ENCODE measurements at regions not wholly inside any gene's neighbourhood (a gene's known extent, or its start where the extent isn't known, plus 50 kb on each side); places are given as distances from the start of the nearest gene placed in this dataset.
"Not testable (repeated sequence)": the region's sequence is repeated elsewhere in the genome, so short reads cannot be mapped to it uniquely, and the experiment has no call there.

GRCh38 chr7:97234494-97234893 lies 117.0 kb downstream of the SDHAF3 start:
- H3K36me3 Mint-ChIP-seq = peaks cover 0 to 45% (median 3%) of the 10 kb centered on the region in 3 donors
- H3K4me1 Mint-ChIP-seq, H3K27ac Mint-ChIP-seq, H3K4me3 Mint-ChIP-seq, ATAC-seq, POLR2A ChIA-PET, DNase-seq: not testable (repeated sequence)
- H3K27me3 Mint-ChIP-seq = peaks cover 5 to 51% (median 29%) of the 10 kb centered on the region in 5 donors
- peaks cover 12 to 64% (median 39%) of the 10 kb centered on the region in 9 donors for H3K9me3 Mint-ChIP-seq

GRCh38 chr7:97246317-97246716 lies 128.8 kb downstream of the SDHAF3 start:
- peaks cover 0 to 2% (median 0%) of the 10 kb centered on the region in 5 donors for H3K27me3 Mint-ChIP-seq
- POLR2A ChIA-PET = no interaction called here
- ATAC-seq (no peak), DNase-seq (no peak)
- H3K36me3 Mint-ChIP-seq = peaks cover 0 to 15% (median 2%) of the 10 kb centered on the region in 3 donors
- H3K4me3 Mint-ChIP-seq = no peak overlapping the region
- no peak overlapping the region for H3K27ac Mint-ChIP-seq
- H3K4me1 Mint-ChIP-seq = no peaks in the 10 kb centered on the region
- peaks cover 4 to 33% (median 16%) of the 10 kb centered on the region in 9 donors for H3K9me3 Mint-ChIP-seq

GRCh38 chr7:97258187-97258586 lies 140.7 kb downstream of the SDHAF3 start:
- H3K36me3 Mint-ChIP-seq, DNase-seq, POLR2A ChIA-PET, H3K27ac Mint-ChIP-seq, H3K4me1 Mint-ChIP-seq, H3K9me3 Mint-ChIP-seq, H3K4me3 Mint-ChIP-seq, ATAC-seq, H3K27me3 Mint-ChIP-seq: not testable (repeated sequence)

GRCh38 chr7:97269741-97270140 lies 152.2 kb downstream of the SDHAF3 start:
- H3K27me3 Mint-ChIP-seq = peaks cover 1 to 23% (median 4%) of the 10 kb centered on the region in 5 donors
- ATAC-seq (no peak), DNase-seq (no peak)
- no peaks in the 10 kb centered on the region for H3K4me1 Mint-ChIP-seq
- no peaks in the 10 kb centered on the region for H3K36me3 Mint-ChIP-seq
- H3K27ac Mint-ChIP-seq = no peak overlapping the region
- H3K9me3 Mint-ChIP-seq = peaks cover 0 to 7% (median 0%) of the 10 kb centered on the region in 9 donors
- POLR2A ChIA-PET = no interaction called here
- no peak overlapping the region for H3K4me3 Mint-ChIP-seq

- no peaks in the 10 kb centered on the region for H3K4me1 Mint-ChIP-seq
- POLR2A ChIA-PET = no interaction called here
- H3K27me3 Mint-ChIP-seq = peaks cover 1 to 23% (median 4%) of the 10 kb centered on the region in 5 donors
- DNase-seq (no peak), ATAC-seq (no peak)
- H3K4me3 Mint-ChIP-seq = no peak overlapping the region
- no peak overlapping the region for H3K27ac Mint-ChIP-seq
- peaks cover 0 to 7% (median 0%) of the 10 kb centered on the region in 9 donors for H3K9me3 Mint-ChIP-seq
- H3K36me3 Mint-ChIP-seq = no peaks in the 10 kb centered on the region
These were observed 152.8 kb downstream of the SDHAF3 start for GRCh38 chr7:97270280-97270679.

GRCh38 chr7:97271619-97272018 lies 154.1 kb downstream of the SDHAF3 start:
- H3K4me1 Mint-ChIP-seq = no peaks in the 10 kb centered on the region
- peaks cover 0 to 7% (median 0%) of the 10 kb centered on the region in 9 donors for H3K9me3 Mint-ChIP-seq
- POLR2A ChIA-PET = no interaction called here
- no peak overlapping the region for H3K4me3 Mint-ChIP-seq
- no peak overlapping the region for H3K27ac Mint-ChIP-seq
- H3K36me3 Mint-ChIP-seq = no peaks in the 10 kb centered on the region
- H3K27me3 Mint-ChIP-seq = peaks cover 1 to 28% (median 4%) of the 10 kb centered on the region in 5 donors
- DNase-seq (no peak), ATAC-seq (no peak)

- no peaks in the 10 kb centered on the region for H3K4me1 Mint-ChIP-seq
- peaks cover 0 to 7% (median 0%) of the 10 kb centered on the region in 9 donors for H3K9me3 Mint-ChIP-seq
- ATAC-seq (no peak), DNase-seq (no peak)
- peaks cover 3 to 31% (median 6%) of the 10 kb centered on the region in 5 donors for H3K27me3 Mint-ChIP-seq
- POLR2A ChIA-PET = no interaction called here
- no peak overlapping the region for H3K27ac Mint-ChIP-seq
- no peaks in the 10 kb centered on the region for H3K36me3 Mint-ChIP-seq
- no peak overlapping the region for H3K4me3 Mint-ChIP-seq
These were observed 154.9 kb downstream of the SDHAF3 start for GRCh38 chr7:97272237-97272975.

- DNase-seq (no peak), ATAC-seq (no peak)
- POLR2A ChIA-PET = no interaction called here
- no peak overlapping the region for H3K27ac Mint-ChIP-seq
- peaks cover 5 to 25% (median 6%) of the 10 kb centered on the region in 5 donors for H3K27me3 Mint-ChIP-seq
- H3K36me3 Mint-ChIP-seq = no peaks in the 10 kb centered on the region
- no peaks in the 10 kb centered on the region for H3K4me1 Mint-ChIP-seq
- H3K9me3 Mint-ChIP-seq = peaks cover 0 to 7% (median 0%) of the 10 kb centered on the region in 9 donors
- no peak overlapping the region for H3K4me3 Mint-ChIP-seq
These were observed 158.0 kb downstream of the SDHAF3 start for GRCh38 chr7:97275475-97275874.

- no peak overlapping the region for H3K4me3 Mint-ChIP-seq
- no peaks in the 10 kb centered on the region for H3K4me1 Mint-ChIP-seq
- POLR2A ChIA-PET = no interaction called here
- peaks cover 0 to 7% (median 2%) of the 10 kb centered on the region in 5 donors for H3K27me3 Mint-ChIP-seq
- no peaks in the 10 kb centered on the region for H3K9me3 Mint-ChIP-seq
- DNase-seq = no peak
- ATAC-seq = no peak
- no peaks in the 10 kb centered on the region for H3K36me3 Mint-ChIP-seq
- no peak overlapping the region for H3K27ac Mint-ChIP-seq
These were observed 163.5 kb downstream of the SDHAF3 start for GRCh38 chr7:97280950-97281349.

GRCh38 chr7:97285348-97285747 lies 167.8 kb downstream of the SDHAF3 start:
- POLR2A ChIA-PET = no interaction called here
- no peak overlapping the region for H3K27ac Mint-ChIP-seq
- DNase-seq (no peak), ATAC-seq (no peak)
- H3K4me3 Mint-ChIP-seq = no peak overlapping the region
- peaks cover 0 to 14% (median 3%) of the 10 kb centered on the region in 9 donors for H3K9me3 Mint-ChIP-seq
- no peaks in the 10 kb centered on the region for H3K36me3 Mint-ChIP-seq
- H3K27me3 Mint-ChIP-seq = peaks cover 0 to 3% (median 0%) of the 10 kb centered on the region in 5 donors
- no peaks in the 10 kb centered on the region for H3K4me1 Mint-ChIP-seq

- POLR2A ChIA-PET = no interaction called here
- no peak overlapping the region for H3K4me3 Mint-ChIP-seq
- DNase-seq (no peak), ATAC-seq (no peak)
- H3K27me3 Mint-ChIP-seq = peaks cover 0 to 4% (median 0%) of the 10 kb centered on the region in 5 donors
- no peaks in the 10 kb centered on the region for H3K4me1 Mint-ChIP-seq
- no peak overlapping the region for H3K27ac Mint-ChIP-seq
- no peaks in the 10 kb centered on the region for H3K36me3 Mint-ChIP-seq
- peaks cover 0 to 8% (median under 1%) of the 10 kb centered on the region in 9 donors for H3K9me3 Mint-ChIP-seq
These were observed 175.5 kb downstream of the SDHAF3 start for GRCh38 chr7:97293031-97293430.

GRCh38 chr7:97298561-97298960 lies 181.1 kb downstream of the SDHAF3 start:
- DNase-seq = no peak
- Mint-ChIP-seq H3K4me1 (no peaks in the 10 kb centered on the region), H3K9me3 (no peaks in the 10 kb centered on the region), H3K36me3 (no peaks in the 10 kb centered on the region), H3K27ac (no peak overlapping the region), H3K27me3 (peaks cover 0 to 10% (median 1%) of the 10 kb centered on the region in 5 donors), H3K4me3 (no peak overlapping the region)
- no peak for ATAC-seq
- POLR2A ChIA-PET = no interaction called here

- Mint-ChIP-seq H3K27ac (no peak overlapping the region), H3K4me3 (no peak overlapping the region), H3K4me1 (no peaks in the 10 kb centered on the region), H3K27me3 (peaks cover 0 to 13% (median 3%) of the 10 kb centered on the region in 5 donors), H3K36me3 (no peaks in the 10 kb centered on the region), H3K9me3 (peaks cover 0 to 7% (median 3%) of the 10 kb centered on the region in 9 donors)
- POLR2A ChIA-PET = no interaction called here
- ATAC-seq (no peak), DNase-seq (no peak)
These were observed 188.1 kb downstream of the SDHAF3 start for GRCh38 chr7:97305589-97305988.

Measured in naive thymus-derived CD8-positive, alpha-beta T cell (primary cell).